ENCODE measurements at regions not wholly inside any gene's neighbourhood (a gene's known extent, or its start where the extent isn't known, plus 50 kb on each side); places are given as distances from the start of the nearest gene placed in this dataset.

DNA sequence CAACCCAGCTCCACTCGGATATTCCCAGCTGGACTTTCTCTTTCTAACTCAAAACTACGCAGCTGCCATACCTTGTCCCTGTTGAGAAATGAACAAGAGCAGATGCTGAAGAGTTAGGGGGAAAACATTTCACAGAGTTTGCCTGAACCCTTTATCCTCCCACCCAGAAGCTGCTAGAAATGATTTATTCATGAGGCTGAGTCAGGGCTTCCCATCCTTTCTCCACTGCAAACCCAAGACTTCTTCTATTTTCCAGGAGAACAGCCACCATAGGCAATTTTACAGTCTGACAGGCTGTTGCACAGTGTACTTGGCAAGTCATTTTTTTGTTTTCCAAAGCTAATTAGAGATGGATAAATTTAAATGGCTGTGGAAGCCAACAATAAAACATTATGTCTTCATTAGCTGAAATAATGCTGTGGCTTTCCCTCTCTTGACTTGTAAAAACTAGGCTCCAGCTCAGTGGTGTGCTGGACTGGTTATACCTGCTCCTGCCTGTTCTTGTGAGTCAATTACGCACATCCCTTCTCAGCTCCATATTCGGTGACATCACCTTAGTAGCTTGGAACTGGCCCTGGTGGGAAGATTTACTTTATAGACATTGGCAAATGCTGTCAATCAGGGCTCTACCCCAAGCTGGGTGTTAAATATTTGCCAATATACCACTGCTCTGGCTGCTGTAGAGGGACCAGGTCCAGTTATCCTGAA, 71.9 kb downstream of the KIF4B start:
- no peaks in the 10 kb centered on the region for H3K27me3 ChIP-seq
- no peak for ATAC-seq
- no peak for DNase-seq
- no peak for TF ChIP-seq CTCF (IDR thresholded peaks at IDR 0.05)
- intact Hi-C loops (cut with DNase I), result no loop called here
- H3K36me3 ChIP-seq, result no peaks in the 10 kb centered on the region
- H3K4me1 ChIP-seq, result peaks cover 0 to under 1% (median 0%) of the 10 kb centered on the region in 12 donors
- H3K4me3 ChIP-seq, result no peak overlapping the region
- 85 to 91% (median 87%) methylated on average over 4 of the region's 4 CpGs for WGBS, 4 donors
- H3K27ac ChIP-seq, result no peak overlapping the region
- H3K9me3 ChIP-seq, result no peaks in the 10 kb centered on the region

DNA sequence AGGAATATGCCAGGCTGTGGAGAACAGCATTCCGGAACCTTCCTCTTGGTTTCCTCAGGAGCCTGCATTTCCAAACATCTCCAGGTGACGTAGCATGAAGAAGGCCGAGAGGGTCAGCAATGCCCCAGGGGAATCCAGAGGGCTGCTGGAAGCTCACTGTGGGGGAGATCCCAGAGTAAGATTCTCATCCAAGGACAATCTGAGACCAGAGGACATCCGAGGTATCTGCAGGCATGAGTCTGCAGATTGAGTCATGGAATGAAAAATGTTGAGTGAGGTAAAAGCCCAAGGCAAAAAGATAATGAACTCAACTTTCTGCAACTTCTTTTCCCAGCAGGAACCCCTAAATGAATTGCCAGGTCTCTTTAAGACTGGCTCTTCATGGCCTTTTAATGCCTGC, 73.5 kb downstream of the KIF4B start:
- intact Hi-C loops (cut with DNase I), result no loop called here
- 81 to 89% (median 83%) methylated on average over 4 of the region's 4 CpGs for WGBS, 4 donors
- Histone ChIP-seq H3K27ac (no peak overlapping the region), H3K27me3 (no peaks in the 10 kb centered on the region), H3K9me3 (no peaks in the 10 kb centered on the region), H3K4me3 (no peak overlapping the region), H3K4me1 (peaks cover 0 to 13% (median 5%) of the 10 kb centered on the region in 12 donors), H3K36me3 (no peaks in the 10 kb centered on the region)
- ATAC-seq, result no peak
- no peak for TF ChIP-seq POLR2A (IDR thresholded peaks at IDR 0.05)
- no peak for TF ChIP-seq CTCF (IDR thresholded peaks at IDR 0.05)
- DNase-seq, result no peak

GRCh38 chr5:155088811-155089210, 75.3 kb downstream of the KIF4B start:
- H3K27ac ChIP-seq, result no peak overlapping the region
- no peak for ATAC-seq
- no peaks in the 10 kb centered on the region for H3K36me3 ChIP-seq
- no peak overlapping the region for H3K4me3 ChIP-seq
- no peaks in the 10 kb centered on the region for H3K9me3 ChIP-seq
- intact Hi-C loops (cut with DNase I), result no loop called here
- H3K27me3 ChIP-seq, result no peaks in the 10 kb centered on the region
- 93 to 99% (median 96%) methylated on average over 2 of the region's 2 CpGs for whole genome bisulfite sequencing, 4 donors
- TF ChIP-seq CTCF (IDR thresholded peaks at IDR 0.05) (no peak), POLR2A (IDR thresholded peaks at IDR 0.05) (no peak)
- peaks cover 0 to 18% (median 7%) of the 10 kb centered on the region in 12 donors for H3K4me1 ChIP-seq
- no peak for DNase-seq

DNA sequence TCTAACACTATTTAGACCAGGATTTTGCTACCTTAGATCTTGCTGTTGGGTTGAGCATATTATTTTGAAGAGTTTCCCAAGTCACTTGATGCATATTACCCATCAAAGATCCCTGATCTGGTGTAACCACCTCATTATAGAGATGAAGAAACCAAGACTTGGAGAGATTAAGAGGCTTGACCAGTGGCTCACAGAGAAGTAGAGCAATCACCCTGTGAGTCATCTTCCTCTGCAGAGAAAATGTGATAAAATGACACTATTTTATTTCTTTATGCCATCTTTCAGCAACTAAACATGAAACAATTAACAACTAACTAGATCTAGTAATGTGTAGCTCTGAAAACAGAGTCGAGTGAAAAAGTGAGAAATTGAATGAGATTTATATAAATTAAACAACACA, 76.1 kb downstream of the KIF4B start:
- intact Hi-C loops (cut with DNase I), result loop anchor here in 2 of 10 donors (5.0 kb wide), 2 partner anchors 103 to 643 kb away; no protein-coding TSS in a partner anchor
- Histone ChIP-seq H3K9me3 (no peaks in the 10 kb centered on the region), H3K27ac (no peak overlapping the region), H3K4me3 (no peak overlapping the region), H3K27me3 (no peaks in the 10 kb centered on the region), H3K36me3 (no peaks in the 10 kb centered on the region), H3K4me1 (peaks cover 0 to 24% (median 7%) of the 10 kb centered on the region in 12 donors)
- ATAC-seq (no peak), DNase-seq (no peak)
- no peak for TF ChIP-seq CTCF (IDR thresholded peaks at IDR 0.05)
- no peak for TF ChIP-seq POLR2A (IDR thresholded peaks at IDR 0.05)
- WGBS, 4 donors, result 92 to 98% (median 96%) methylated on average over 1 of the region's 1 CpG
